Hypothalamus (tissue), 51 donors: ENCODE measurements at regions not wholly inside any gene's neighbourhood (a gene's known extent, or its start where the extent isn't known, plus 50 kb on each side); places are given as distances from the start of the nearest gene placed in this dataset.

Experiments
- DNase-seq, 51 donors: peaks; one replicate each; lab custom pipeline; 2025; lab: John Stamatoyannopoulos, UW

DNA sequence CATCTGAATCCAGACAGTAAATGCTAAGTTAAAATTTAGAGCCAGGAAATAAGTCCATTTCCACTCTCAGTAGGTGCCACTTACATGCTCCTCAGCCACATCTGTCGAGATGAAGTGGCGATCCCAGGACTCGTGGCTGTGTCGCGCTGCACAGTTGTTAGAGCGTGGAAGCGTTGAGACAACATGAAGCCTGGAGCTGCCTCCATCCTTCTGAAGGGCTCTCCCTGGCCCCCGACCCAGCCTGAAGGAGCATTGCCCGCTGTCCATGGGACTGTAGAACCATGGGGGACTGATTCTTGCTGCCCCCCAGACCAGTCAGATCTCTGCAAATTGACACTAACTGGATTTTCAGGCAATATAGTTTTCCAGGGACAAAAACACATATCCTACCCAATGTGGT is 58.9 kb downstream of the IRX1 start:
- DNase-seq: no peak

GRCh38 chr5:3656803-3657202 is 61.2 kb downstream of the IRX1 start:
- no peak for DNase-seq

DNA sequence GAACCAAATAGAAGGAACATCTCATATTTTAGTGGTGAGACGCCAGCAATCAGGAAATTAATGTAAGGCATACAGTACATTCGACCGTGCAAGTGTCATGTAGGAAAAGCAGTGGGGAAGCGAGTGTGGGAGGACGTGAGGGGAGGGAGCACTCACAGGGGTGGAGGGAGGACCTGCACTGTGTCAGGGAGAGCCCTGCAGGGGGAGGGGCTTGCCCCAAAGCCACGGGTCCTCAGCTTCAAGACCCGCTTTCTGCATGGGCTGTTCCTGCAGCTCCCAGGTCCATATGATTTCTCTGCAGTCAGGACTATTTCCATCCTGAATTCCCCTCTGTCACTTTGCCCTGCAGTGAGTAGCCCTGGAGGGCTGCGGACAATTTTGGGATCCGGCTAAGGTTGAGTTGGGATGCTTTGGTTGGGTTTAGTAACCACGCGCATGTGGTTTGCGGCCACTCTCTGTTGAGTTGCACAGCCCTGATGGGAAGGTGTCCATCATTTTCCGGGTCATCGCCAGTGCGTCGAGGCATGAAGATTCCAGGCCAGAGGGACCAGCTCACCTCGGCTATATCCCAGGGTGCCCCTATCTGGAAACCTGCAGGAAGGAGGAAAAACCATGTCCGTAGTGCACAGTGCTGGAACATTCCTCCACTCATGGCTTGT is 61.9 kb downstream of the IRX1 start:
- DNase-seq: no peak

DNA sequence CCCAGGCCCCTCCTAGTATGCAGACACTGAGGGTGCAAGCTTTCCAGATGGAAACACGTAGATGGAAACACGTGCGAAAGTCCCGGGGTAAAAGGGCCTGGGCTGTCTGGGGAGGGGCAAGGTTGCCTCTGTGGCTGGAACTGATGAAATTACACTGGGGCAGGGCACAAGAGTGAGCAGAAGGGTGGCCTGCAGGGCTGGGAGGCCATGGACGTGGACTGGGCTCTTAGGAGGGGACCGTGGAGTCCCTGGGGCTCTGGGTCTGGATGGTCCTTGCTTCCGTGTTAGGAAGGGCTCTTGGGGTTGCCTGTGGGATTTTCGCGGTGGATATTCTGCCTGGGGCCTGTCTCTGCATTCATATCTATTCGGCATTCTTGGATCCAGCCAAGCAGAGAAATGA is 63.3 kb downstream of the IRX1 start:
- DNase-seq: no peak

DNA sequence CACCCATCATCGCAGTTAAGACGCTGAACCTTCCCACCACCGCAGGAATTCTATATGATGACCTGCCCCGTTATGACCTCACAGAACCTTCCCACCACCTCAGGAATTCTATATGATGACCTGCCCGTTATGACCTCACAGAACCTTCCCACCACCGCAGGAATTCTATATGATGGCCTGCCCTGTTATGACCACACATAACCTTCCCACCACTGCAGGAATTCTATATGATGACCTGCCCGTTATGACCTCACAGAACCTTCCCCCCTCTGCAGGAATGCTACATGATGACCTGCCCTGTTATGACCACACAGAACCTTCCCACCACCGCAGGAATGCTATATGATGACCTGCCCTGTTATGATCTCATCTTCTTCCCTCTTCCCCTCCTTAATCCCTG is 64.3 kb downstream of the IRX1 start:
- no peak for DNase-seq

GRCh38 chr5:3660630-3661029 is 65.0 kb downstream of the IRX1 start:
- DNase-seq: no peak

GRCh38 chr5:3661755-3662296 is 66.2 kb downstream of the IRX1 start:
- DNase-seq: no peak

- no peak for DNase-seq
These were observed 66.7 kb downstream of the IRX1 start for GRCh38 chr5:3662344-3662743.

GRCh38 chr5:3671337-3671736 is 75.7 kb downstream of the IRX1 start:
- no peak for DNase-seq

GRCh38 chr5:3678801-3679200 is 83.2 kb downstream of the IRX1 start:
- no peak for DNase-seq

GRCh38 chr5:3680821-3681220 is 85.2 kb downstream of the IRX1 start:
- DNase-seq: no peak

- DNase-seq: no peak
These were observed 88.5 kb downstream of the IRX1 start for GRCh38 chr5:3684118-3684517.

DNA sequence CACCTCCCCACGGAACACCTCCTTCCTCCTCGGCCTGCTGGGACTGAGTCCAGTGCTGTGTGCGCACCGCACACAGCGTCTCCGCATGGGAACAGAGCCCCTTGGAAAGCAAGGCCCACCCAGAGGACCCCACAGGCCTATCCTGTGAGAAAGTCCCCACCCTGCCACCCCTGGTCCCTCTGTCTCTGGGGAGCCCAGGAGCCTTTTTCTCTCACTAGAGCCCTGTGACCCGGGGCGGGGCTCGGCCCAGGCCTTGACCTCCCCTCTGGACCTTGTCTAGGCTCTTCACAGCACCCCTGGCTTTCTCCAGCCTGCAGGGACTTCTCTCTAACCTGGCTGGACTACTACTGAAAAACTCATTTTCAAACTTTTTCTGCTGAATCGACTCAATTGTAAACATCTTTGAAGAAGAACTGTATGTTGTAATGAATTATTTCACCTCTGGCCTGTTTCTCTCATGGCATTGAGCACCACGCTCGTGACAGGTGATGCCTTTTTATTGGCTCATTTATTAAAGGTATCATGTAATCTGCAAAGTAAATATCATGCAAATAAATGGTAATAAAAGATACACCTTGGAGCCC is 89.2 kb downstream of the IRX1 start:
- DNase-seq: no peak

DNA sequence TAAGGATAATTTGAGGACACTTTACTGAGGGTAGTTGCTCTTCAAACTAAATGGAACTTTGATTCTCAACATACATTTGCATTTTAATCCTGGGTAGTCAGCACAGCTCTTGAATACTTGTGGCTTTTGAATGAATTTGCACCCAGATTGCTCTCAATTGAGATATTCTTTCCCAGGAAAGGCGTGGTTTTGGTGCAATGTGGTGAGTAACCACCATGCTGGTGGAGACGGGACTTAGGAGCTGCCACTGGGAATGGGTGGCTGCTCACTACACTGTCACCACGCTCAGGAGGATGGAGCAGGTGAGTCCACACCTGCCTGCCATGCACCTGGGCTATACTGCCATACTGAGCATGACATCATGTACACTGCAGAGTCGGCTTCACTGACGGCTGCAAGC is 99.2 kb downstream of the IRX1 start:
- no peak for DNase-seq

- no peak for DNase-seq
These were observed 100.2 kb downstream of the IRX1 start for GRCh38 chr5:3695818-3696217.

GRCh38 chr5:3698412-3698811 is 102.8 kb downstream of the IRX1 start:
- DNase-seq: no peak

- no peak for DNase-seq
These were observed 106.1 kb downstream of the IRX1 start for GRCh38 chr5:3701694-3702093.

DNA sequence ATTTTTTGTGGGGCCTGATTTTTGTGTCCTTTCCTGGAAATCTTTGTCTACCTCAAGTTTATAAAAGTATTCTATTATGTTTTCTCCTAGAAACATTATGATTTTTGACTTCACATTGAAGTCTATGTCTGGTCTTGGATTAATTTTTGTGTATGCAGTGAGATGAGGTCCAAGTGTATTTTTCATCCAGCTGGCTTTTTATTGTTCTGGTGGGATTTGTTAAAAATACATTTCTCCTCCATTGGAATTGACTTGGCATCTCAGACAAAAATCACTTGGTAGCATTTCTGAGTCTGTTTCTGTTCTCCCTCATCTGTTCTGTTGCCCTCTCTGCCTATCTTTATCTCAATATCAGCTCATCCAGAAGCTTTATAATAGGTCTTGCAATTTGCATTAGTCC is 109.0 kb downstream of the IRX1 start:
- DNase-seq: no peak

GRCh38 chr5:3709068-3709716 is 113.6 kb downstream of the IRX1 start:
- no peak for DNase-seq

DNA sequence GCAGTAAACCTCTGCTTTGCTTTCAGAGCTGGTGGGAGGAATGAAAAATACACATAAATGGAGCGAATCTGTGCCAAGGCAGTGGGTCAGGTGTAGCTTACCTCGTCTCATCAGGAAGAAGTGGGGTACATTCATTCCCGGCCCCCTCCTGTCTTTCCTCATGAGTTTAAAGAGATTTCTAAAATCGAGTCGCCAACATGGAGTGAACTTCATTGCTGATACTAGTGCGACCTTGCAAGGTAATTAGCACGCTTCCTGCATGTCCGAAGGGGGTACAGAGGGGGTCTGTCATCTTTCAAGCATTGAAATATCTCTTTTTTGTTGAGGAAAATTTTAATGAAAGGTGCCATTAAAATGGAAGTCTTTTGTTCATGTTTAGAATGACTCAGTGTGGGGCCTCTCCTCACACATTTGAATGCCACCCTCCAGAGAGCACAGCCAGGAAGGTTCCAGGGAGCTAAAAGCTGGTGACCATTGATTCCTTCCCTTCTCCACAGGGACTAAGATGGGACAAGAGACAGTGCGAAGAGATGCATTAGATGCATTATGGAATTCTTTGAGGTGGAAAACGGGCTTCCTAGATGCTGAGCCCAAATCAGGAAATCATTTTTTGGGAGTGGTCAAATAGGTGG is 114.2 kb downstream of the IRX1 start:
- no peak for DNase-seq

DNA sequence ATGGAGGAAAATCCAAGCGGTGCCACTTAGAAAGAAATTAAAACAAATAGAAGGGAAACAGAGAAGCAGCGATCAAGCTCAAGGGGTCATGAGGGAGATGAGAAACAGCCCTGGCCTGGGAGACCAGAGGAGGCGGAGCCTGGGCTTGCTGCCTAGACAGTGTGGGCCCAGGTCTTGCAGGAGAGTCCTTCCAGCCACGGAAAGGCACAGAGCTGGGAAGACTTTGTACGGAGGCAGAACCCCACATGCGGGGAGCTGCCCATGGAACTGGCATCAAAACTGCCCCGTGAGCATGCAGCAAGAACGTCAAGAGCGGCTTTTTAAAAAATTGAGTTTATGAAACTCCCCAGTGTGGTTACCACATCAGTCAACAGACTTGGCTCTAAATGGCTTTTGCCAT is 119.4 kb downstream of the IRX1 start:
- no peak for DNase-seq

- DNase-seq: no peak
These were observed 134.0 kb downstream of the IRX1 start for GRCh38 chr5:3729631-3730030.
